ENCODE measurements at regions not wholly inside any gene's neighbourhood (a gene's known extent, or its start where the extent isn't known, plus 50 kb on each side); places are given as distances from the start of the nearest gene placed in this dataset.
"Not testable (repeated sequence)": the region's sequence is repeated elsewhere in the genome, so short reads cannot be mapped to it uniquely, and the experiment has no call there.

DNA sequence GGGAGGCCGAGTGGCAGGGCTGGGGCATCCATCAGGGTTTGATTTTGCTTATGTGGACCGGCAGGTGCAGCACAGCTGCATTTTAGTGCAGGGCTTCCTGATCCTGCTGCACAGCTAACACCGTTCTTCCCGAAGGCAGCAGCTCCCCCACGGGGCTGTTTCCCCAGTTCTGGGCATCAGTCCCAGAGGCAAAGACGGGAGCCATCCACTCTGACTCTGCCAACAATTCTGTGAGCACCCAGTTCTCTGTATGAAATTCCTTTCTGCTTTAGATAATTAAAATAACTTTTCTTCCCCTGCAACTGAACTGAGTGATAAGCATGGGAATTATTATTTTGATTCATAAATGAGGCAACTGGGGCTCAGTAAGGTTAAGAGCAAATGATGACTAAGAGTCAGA lies 262.9 kb upstream of the ATP10A start:
- WGBS, result 31% methylated on average over 6 of the region's 6 CpGs
- intact Hi-C loops (cut with DNase I), result no loop called here
- H3K4me1 ChIP-seq, result peaks cover 0 to 11% (median 9%) of the 10 kb centered on the region in 4 donors

GRCh38 chr15:26125664-26126063 lies 262.5 kb upstream of the ATP10A start:
- peak; percentile 74 for DNase-seq (ENCODE audit: extremely low spot score)
- 86% methylated on average over 6 of the region's 12 CpGs for WGBS
- H3K4me3 ChIP-seq, result no peak overlapping the region
- H3K27ac ChIP-seq (replicated peaks in 1 of 4), result no peak overlapping the region
- H3K9me3 ChIP-seq, result no peaks in the 10 kb centered on the region
- TF ChIP-seq POLR2AphosphoS5 (IDR thresholded peaks at IDR 0.05), result no peak
- no peaks in the 10 kb centered on the region for H3K36me3 ChIP-seq
- no peaks in the 10 kb centered on the region for H3K27me3 ChIP-seq
- intact Hi-C loops (cut with DNase I), result no loop called here
- H3K4me1 ChIP-seq, result peaks cover 0 to 10% (median 8%) of the 10 kb centered on the region in 4 donors

More for the DNA sequence above, 262.9 kb upstream of the ATP10A start:
- Histone ChIP-seq H3K27ac (replicated peaks in 1 of 4) (no peak overlapping the region), H3K4me3 (no peak overlapping the region), H3K27me3 (no peaks in the 10 kb centered on the region), H3K36me3 (no peaks in the 10 kb centered on the region), H3K9me3 (no peaks in the 10 kb centered on the region)
- peak; percentile 91 for DNase-seq (ENCODE audit: extremely low spot score)
- TF ChIP-seq POLR2AphosphoS5 (IDR thresholded peaks at IDR 0.05) (no peak), CTCF (IDR thresholded peaks at IDR 0.05) (peak; percentile 25 to 34 (median 27))

GRCh38 chr15:26119322-26119721 lies 256.2 kb upstream of the ATP10A start:
- intact Hi-C loops (cut with DNase I), result no loop called here
- WGBS, result 92% methylated on average over 6 of the region's 6 CpGs
- Histone ChIP-seq H3K9me3 (no peaks in the 10 kb centered on the region), H3K4me3 (no peak overlapping the region), H3K36me3 (no peaks in the 10 kb centered on the region), H3K4me1 (no peaks in the 10 kb centered on the region), H3K27me3 (no peaks in the 10 kb centered on the region), H3K27ac (replicated peaks in 1 of 4) (no peak overlapping the region)
- no peak for DNase-seq (ENCODE audit: extremely low spot score)
- no peak for TF ChIP-seq EP300 (IDR thresholded peaks at IDR 0.05)
- TF ChIP-seq CTCF (IDR thresholded peaks at IDR 0.05), result no peak
- no peak for TF ChIP-seq POLR2AphosphoS5 (IDR thresholded peaks at IDR 0.05)
- TF ChIP-seq POLR2A (IDR thresholded peaks at IDR 0.05; ENCODE audit: low read depth), result no peak

DNA sequence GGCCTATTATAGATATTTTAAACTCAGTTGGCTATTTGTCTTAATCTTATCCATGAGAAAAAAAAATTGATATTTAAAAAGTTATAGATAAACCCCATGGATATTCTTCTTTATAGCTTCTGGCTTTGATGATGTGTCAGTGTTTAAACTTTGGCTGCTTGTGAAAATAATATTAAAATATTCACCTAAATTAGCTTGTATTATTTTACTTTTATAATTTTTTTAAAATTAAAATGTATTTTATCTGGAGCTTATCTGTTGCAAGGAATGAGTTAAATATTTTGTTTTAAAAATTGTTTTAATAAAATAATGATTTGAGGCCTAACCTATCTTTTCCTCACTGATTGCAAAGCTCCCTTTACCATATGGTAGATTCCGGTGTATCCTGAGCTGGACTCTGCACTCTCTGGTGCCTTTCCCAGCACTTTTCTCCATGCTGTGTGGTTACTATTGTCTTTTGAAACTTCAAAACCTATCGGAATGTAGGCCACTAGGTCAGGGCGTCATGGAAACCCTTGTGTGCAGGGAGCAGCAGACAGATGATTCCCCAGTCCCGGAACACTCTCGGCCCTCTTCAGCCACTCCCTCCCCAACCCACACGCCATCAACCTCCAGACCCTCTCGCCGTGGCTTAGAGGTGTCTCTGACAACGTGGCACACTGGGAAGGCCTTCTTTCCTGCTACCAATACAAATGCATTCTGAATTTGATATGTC lies 252.3 kb upstream of the ATP10A start:
- DNase-seq (ENCODE audit: extremely low spot score), result no peak
- H3K9me3 ChIP-seq, result no peaks in the 10 kb centered on the region
- no peaks in the 10 kb centered on the region for H3K27me3 ChIP-seq
- no peak overlapping the region for H3K27ac ChIP-seq (replicated peaks in 1 of 4)
- H3K4me1 ChIP-seq, result no peaks in the 10 kb centered on the region
- intact Hi-C loops (cut with DNase I), result no loop called here
- no peak overlapping the region for H3K4me3 ChIP-seq
- H3K36me3 ChIP-seq, result no peaks in the 10 kb centered on the region
- WGBS, result 72% methylated on average over 9 of the region's 9 CpGs
- TF ChIP-seq POLR2AphosphoS5 (IDR thresholded peaks at IDR 0.05), result no peak
- no peak for TF ChIP-seq CTCF (IDR thresholded peaks at IDR 0.05)
- TF ChIP-seq EP300 (IDR thresholded peaks at IDR 0.05), result no peak
- TF ChIP-seq POLR2A (IDR thresholded peaks at IDR 0.05; ENCODE audit: low read depth), result no peak

GRCh38 chr15:26114128-26114527 lies 251.0 kb upstream of the ATP10A start:
- H3K4me1 ChIP-seq; intact Hi-C loops (cut with DNase I); DNase-seq (ENCODE audit: extremely low spot score); H3K4me3 ChIP-seq; H3K36me3 ChIP-seq; H3K27ac ChIP-seq (replicated peaks in 1 of 4); H3K27me3 ChIP-seq; H3K9me3 ChIP-seq: not testable (repeated sequence)
- WGBS, result 95% methylated on average over 7 of the region's 8 CpGs

DNA sequence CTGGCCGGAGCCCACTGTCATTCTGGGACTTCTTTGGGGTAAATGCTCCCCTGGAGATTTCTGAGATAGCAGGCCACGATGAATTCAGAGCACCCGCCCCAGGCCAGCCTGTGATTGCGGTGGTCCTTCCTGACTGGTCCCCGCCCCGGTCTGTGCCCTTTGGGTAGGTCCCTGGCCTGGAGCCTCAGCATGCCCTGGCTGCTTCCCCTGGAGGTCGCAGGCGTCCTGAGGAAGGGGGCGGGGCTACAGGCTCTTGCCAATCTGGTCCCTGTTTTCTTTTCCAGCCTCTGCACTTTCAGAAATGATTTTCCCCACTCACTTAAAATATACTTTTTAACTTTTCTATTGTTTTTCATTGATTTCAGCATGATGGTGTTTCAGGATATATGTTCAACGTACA lies 250.2 kb upstream of the ATP10A start:
- intact Hi-C loops (cut with DNase I), result no loop called here
- no peak for DNase-seq (ENCODE audit: extremely low spot score)
- H3K4me1 ChIP-seq, result no peaks in the 10 kb centered on the region
- no peaks in the 10 kb centered on the region for H3K9me3 ChIP-seq
- no peaks in the 10 kb centered on the region for H3K27me3 ChIP-seq
- H3K4me3 ChIP-seq, result no peak overlapping the region
- no peak overlapping the region for H3K27ac ChIP-seq (replicated peaks in 1 of 4)
- TF ChIP-seq CTCF (IDR thresholded peaks at IDR 0.05) (no peak), POLR2A (IDR thresholded peaks at IDR 0.05; ENCODE audit: low read depth) (no peak), EP300 (IDR thresholded peaks at IDR 0.05) (no peak), POLR2AphosphoS5 (IDR thresholded peaks at IDR 0.05) (no peak)
- no peaks in the 10 kb centered on the region for H3K36me3 ChIP-seq
- 84% methylated on average over 10 of the region's 10 CpGs for WGBS
